HG03159 (cell line): ENCODE measurements at regions not wholly inside any gene's neighbourhood (a gene's known extent, or its start where the extent isn't known, plus 50 kb on each side); places are given as distances from the start of the nearest gene placed in this dataset.

Source experiments
- ATAC-seq: cut with Tn5 transposase; IDR thresholded peaks from one replicate; pipeline ENCODE4 v1.9.1; 2021; ENCODE audit warnings: mild to moderate bottlenecking, moderate library complexity; ENCODE audit not compliant: unreplicated experiment

DNA sequence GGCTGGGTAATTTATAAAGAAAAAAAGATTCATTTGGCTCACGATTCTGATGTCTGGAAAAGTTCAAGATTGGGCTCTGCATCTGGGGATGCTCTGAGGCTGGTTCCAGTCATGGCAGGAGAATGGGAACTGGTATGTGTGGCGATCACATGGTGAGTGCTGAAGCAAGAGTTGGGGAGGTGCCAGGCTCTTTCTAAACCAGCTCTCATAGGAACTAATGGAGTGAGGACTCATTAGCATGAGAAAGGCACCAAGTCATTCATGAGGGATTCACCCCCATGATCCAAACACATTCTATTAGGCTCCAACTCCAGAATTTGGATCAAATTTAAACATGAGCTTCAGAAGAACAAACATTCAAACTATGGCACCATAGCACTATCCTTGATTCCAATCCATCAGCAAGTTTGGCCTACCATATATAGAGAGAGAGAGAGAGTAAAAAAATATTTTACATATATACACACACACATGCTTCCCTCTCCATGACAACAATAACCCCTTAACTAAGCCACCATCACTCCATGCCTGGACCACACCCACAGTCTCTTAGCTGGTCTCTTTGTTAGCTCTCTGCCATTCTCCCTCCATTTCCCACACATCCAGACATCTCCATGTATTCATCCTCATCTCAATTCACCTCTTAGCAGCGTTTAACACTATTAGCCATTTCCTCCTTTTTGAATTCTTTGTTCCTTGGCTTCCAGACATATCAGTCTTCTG is 57.9 kb downstream of the NPY start:
- no peak for ATAC-seq

GRCh38 chr7:24343614-24344013 is 59.6 kb downstream of the NPY start:
- ATAC-seq, result no peak

DNA sequence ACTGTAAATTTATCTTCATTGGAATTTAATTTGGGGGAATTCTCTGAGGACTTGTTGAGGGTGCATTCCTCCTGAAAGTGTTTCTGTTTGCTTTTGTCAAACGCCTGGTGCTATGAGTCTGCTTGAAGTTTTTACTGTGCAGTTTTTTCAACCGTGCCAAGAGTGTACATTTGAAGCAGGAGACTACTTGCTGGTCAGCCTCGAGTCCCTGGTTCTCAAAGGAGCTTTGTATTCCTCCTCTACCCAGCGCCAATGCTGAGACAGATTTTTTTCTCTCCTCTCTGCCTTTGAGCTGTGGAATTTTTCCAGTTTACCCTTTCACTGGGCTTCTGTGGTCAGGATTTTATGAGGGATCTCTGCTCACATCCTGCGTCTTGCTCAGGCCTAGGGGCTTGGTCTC is 62.1 kb downstream of the NPY start:
- no peak for ATAC-seq

DNA sequence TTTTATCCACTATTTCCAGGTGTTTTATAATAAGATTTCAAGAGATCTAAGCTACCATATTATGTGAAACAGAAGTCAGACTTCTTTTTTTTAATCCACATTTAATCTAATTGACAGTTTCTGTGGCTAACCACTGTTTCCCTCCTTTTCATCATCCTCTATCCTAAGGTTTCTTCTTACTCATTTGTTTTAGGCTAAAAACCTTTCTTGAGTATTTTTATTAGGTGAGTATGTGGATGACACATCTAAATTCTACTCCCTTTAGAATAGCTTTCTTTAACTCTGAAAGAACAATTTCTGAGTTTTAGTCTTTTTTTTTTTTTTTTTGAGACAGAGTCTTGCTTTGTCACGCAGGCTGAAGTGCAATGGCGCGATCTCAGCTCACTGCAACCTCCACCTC is 62.7 kb downstream of the NPY start:
- ATAC-seq, result no peak

DNA sequence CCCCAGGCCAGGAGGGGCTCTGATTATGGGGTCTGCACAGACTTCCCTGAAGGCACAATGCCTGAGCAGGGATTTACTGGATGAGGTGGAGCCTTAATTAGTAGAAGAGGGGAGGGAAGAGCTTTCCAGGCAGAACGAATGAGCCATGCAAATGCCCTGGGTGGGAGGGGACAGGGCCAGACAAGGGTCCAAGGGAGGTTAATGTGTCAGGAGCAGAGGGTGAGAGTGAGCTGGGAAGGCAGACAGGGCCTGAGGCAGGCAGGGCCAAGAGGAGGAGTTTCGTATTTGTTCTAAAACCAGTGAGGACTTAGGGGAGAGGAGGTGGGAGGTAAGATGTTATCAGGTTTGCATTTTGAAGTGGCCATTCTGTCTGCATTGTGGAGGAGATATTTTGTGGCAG is 65.3 kb downstream of the NPY start:
- no peak for ATAC-seq

GRCh38 chr7:24354456-24354855 is 70.5 kb downstream of the NPY start:
- no peak for ATAC-seq

GRCh38 chr7:24356718-24357386 is 72.9 kb downstream of the NPY start:
- ATAC-seq, result no peak

- ATAC-seq, result no peak
Measured at GRCh38 chr7:24361001-24361400, 77.0 kb downstream of the NPY start.

- no peak for ATAC-seq
Measured at GRCh38 chr7:24365606-24366005, 81.6 kb downstream of the NPY start.

GRCh38 chr7:24366876-24367275 is 82.9 kb downstream of the NPY start:
- ATAC-seq, result no peak

DNA sequence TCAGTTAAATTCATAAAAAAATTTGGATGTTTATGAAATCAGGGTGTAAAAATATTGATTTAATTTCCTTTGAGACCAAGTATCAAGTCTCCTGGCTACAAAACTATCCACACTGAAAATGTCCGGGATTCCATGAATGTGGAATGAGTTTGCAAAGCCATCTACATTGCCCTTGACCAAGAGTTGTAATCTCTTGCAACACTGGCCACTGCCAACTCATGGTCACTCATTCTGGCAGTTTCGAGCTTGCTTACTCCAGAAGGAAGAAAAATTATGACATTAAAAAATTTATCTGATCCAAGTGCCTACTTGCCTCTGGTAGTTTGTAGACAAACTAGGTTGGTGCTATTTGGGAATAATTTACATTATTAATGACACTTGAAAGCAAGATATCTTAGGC is 84.2 kb downstream of the NPY start:
- no peak for ATAC-seq

- no peak for ATAC-seq
Measured at GRCh38 chr7:24370541-24370940, 86.6 kb downstream of the NPY start.

GRCh38 chr7:24372961-24373955 is 89.3 kb downstream of the NPY start:
- ATAC-seq, result no peak

DNA sequence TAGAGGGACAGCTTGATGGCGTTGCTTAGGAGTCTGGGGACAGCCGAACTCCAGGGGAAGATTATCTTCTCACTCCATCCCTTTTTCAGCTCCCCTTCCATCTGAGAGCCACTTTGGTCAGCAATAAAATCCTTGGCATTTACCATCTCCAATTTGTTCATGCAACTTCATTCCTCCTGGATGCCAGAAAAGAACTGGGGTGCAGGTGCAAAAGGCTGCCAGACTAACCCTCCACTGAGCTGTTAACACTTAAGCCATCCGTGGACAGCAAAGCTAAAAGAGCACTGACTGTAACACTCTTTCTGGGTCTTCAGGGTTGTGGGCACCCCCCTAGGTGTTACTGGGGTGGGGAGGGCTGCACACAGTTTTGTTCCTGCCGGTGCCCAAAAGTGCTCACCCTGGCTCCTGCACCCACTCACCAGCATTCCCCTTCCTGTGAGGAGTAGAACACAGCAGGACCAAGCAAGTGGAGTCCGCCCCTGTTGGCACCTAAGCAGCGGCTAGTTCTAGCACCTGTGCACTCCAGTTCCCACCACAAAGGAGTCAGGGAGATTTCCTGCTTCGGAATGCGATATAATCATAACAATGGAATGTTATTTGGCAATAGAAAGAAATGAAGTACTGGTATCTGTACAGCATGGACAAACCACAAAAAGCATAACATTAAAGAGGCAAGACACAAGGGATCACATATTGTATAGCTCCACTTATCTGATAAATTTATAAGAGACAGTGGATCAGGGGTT is 95.1 kb downstream of the NPY start:
- no peak for ATAC-seq

DNA sequence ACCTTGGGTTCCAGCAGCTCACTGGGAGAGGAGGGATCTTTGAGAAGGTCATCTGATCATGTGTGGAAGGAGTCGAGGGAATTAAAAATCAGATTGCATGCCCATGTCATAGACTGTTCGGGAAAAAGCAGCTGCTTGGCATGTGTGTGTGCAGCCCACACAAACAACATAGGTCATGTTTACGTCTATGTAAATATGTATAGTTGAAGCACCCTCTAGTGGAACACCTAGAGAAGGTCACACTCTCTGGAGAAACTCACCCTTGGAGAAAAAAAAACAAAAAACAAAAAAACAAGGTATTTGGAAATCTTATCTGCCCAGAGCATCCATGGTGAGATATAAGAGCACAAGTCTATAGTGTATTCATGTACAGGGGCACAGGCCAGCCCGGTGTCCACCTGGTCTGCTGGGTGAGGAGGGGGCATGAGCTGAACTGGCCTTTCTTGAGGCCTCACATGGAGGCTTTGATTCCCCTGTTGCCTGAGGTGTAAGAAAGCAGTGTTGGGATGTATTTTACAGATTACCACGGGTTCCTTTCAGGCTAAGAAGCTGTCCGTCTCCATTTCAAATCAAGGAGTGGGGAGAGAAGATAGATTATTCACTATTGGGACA is 98.0 kb downstream of the NPY start:
- no peak for ATAC-seq

DNA sequence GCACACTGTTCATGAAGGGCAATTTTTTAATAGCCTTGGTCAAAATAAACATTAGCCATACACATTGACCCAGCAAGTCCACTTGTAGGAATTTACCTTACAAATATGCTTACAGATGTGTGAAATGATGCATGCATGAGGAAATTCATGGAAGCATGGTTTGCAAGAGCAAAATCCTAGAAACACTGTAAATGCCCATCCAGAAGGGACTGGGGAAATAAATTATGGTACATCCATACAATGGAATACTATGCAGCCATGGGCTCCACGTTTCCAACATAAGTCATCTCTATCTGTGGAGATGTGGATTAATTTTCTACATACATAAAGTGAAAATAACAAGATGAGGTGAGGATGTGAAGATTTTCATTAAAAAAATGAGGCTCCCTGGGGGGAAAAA is 99.1 kb downstream of the NPY start:
- no peak for ATAC-seq

DNA sequence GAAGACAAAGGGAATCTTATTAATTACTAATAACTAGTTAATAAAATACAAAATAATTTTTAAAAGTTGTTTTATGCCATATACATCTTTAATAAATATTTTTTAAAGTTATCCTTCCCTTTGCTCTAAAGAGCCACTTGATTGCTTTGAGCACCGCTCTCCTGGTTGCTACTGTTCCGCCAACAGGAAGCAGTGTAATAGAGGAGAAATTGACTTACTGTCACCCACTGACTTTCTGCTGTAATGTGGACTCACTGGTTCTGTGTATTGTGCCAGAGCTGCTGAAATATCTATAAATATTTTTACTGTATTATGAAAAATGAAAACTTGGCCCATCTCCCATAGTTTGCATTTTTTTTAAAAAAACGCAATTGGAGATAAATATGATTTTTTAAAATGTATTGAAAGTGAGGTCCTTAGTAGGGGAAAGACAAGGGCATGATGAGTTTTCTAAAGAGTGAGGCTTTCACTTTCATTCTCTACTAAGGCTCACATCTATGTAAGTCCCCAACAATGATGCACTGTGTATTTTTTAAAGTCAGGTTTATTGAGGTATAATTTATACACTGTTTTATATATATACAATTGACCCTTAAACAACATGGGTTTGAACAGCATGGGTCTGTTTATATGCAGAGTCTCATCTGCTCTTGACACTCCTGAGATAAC is 100.5 kb downstream of the NPY start:
- ATAC-seq, result peak; percentile 65

DNA sequence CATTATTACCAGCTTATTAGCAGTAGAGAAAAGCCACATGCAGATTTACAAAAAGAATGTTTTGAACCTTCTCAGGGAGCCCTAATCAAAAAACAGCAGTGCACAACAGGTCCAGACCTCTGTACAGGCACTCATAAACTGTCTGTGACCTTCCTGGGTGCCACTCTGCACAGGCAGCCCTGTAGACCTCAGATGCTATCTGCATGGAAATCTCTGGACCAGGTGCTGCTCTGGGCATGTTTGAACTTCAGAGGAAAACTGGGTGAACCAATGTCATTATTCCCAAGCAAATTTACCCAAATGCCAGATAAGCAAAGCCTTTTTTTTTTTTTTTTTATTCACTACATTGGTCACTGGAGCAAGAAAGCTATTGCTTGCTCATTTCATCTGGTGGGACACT is 104.2 kb downstream of the NPY start:
- ATAC-seq, result no peak

- ATAC-seq, result no peak
Measured at GRCh38 chr7:24390376-24391157, 106.6 kb downstream of the NPY start.
